ENCODE measurements at regions not wholly inside any gene's neighbourhood (a gene's known extent, or its start where the extent isn't known, plus 50 kb on each side); places are given as distances from the start of the nearest gene placed in this dataset.

- TF ChIP-seq POLR2A (IDR thresholded peaks at IDR 0.05; ENCODE audit: low read depth, low read length) (no peak), MXI1 (IDR thresholded peaks at IDR 0.05; ENCODE audit: borderline replicate concordance, low read depth, low read length) (no peak), CTCF (conservative IDR thresholded peaks at IDR 0.05; ENCODE audit: low read depth, low read length) (no peak), CEBPB (IDR thresholded peaks at IDR 0.05; ENCODE audit: low read depth, low read length) (no peak), MAFK (IDR thresholded peaks at IDR 0.05; ENCODE audit: low read depth, low read length) (no peak)
Measured at GRCh38 chr2:66701251-66701650, 266.3 kb downstream of the MEIS1 start.

Data from IMR-90 (cell line).